Islet precursor cell (in vitro differentiated cells): ENCODE measurements at regions not wholly inside any gene's neighbourhood (a gene's known extent, or its start where the extent isn't known, plus 50 kb on each side); places are given as distances from the start of the nearest gene placed in this dataset.
"Not testable (repeated sequence)": the region's sequence is repeated elsewhere in the genome, so short reads cannot be mapped to it uniquely, and the experiment has no call there.

Experiments used
- DNase-seq: peaks from one replicate; pipeline ENCODE4 v3.0.0-alpha.2; 2018

DNA sequence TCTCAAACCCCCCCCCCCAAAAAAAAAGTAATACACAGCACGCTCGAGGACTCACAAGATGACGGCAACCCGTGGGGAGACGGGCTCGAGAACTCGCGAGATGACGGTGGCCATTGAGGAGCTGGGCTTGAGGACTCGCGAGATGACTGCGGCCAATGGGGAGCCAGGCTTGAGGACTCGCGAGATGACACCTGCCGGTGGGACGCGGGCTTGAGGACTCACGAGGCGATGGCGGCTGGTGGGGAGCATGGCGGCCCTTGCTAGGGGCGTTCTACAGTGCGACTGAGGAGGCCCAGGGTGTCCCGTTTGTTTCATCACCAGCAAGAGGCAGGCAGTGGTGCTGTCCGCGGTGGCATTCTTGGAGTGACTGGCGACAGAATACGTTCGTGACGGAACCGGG lies 172.4 kb upstream of the MAGEB16 start:
- no peak for DNase-seq

- DNase-seq = no peak
These were observed 172.0 kb upstream of the MAGEB16 start for GRCh38 chrX:35626124-35626523.

- DNase-seq = not testable (repeated sequence)
These were observed 162.2 kb upstream of the MAGEB16 start for GRCh38 chrX:35635971-35636370.

GRCh38 chrX:35664833-35665232 lies 133.3 kb upstream of the MAGEB16 start:
- DNase-seq = no peak

GRCh38 chrX:35665311-35665710 lies 132.8 kb upstream of the MAGEB16 start:
- DNase-seq = no peak

DNA sequence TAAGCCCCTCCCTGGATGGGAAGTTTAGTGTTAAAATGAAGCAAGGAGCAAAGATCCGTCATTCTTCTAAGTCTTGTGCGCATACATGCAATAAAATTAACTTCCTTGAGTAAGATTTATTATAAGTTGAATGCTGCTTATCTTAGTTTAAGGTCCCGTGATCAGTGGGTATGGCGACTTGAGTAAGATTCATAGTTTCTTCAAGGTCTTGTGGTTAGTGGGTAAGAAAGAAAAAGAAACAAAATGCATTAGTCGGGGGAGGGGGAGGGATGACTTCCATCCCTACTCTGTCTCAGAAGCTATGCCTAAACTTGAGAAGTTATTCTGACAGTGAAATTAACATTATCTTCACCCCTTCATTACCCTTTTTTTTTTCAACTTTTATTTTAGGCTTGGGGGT lies 127.3 kb upstream of the MAGEB16 start:
- DNase-seq = no peak

DNA sequence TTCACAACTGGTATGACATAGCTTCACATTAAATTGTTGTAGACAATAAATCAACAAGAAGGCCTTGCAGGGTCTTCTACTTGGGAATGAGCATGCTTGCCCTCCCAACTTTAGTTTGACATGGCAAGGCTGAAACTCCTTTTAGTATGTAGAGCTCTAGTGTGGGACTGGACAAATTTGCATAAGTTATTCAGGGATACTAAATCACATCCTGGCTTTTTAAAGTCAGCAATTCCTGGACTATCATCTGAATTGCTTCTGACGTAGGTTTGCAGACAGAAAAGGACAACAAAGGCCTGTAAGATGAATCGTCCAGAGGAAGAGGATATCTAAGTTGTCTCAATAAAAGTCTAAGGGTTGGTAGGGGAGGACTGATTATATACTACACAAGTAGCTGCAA lies 123.0 kb upstream of the MAGEB16 start:
- DNase-seq = no peak

DNA sequence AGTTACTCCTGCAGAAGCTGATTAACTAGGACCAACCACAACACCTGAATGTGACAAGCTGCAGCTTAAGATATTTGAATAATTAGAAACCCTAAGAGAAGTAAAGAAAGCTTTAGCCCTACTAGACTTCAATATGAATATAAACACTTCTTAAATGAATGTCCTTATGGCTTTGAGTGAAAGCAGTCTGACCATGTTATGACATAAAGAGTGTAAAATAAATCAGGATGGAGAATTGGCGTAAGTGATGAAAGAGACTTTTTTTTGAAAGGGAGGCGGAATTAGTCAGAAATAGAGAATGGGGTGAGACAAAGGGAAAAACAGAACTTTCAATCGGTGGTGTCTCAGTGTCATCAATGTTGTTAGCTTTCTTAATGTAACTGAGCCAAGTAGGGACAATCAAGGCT lies 117.2 kb upstream of the MAGEB16 start:
- no peak for DNase-seq

DNA sequence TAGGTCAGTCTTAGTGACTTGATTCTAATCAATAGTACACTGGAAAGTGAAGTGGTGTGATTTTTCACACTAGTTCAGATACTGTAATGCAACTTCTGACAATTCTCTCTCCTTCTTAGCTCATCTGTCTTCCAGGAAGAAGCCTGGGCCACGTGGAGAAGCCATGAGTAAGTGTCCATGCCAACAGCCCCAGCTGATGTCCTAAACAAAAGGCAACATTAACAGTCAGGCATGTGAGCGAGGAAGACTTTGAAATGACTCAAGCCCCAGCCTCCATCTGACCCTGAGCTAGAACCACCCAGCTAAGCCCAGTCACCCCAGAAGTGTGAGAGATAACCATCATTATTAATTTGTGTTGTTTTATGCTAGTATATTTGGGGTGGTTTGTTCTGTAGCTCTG lies 115.7 kb upstream of the MAGEB16 start:
- no peak for DNase-seq

DNA sequence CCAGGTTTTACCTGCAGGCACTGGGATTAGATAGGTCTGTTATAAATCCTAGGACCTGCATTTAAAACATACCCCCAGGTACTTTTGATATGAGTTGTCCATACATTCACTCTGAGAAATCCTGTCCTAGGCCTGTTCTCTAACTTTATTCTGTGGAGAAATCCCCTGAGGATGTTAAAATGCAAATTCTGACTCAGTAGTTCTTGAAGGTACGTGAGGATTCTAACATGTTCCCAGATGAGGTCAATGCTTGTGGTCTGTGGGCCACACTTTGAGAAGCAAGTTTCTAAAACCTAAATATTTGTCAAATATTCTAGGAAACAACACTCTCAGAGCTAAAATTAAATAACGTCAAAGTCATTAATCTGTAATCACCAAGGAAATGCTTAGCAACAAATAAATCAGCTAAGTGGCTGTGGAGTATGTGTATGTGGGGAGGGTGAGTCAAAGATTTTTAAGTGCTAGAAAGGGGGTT lies 101.3 kb upstream of the MAGEB16 start:
- no peak for DNase-seq

DNA sequence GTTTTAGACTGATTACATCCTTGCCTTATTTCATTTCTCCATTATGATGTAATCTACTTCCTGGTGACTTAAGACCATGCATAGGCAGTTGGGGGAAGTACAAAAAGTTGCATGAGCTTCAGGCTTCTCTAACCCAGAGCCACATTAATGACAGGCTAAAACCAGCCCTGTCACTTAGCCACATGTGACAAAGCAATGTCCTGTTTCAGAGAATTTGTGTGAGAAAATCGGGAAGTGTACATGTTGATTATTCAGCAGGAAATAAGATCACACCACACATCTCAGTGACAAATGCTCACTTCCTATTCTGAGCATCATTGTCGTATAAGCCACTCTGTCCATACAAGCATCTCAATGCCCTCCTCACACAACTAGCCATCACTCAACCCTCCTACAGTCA lies 98.5 kb upstream of the MAGEB16 start:
- no peak for DNase-seq

GRCh38 chrX:35700121-35700520 lies 98.0 kb upstream of the MAGEB16 start:
- DNase-seq = no peak

GRCh38 chrX:35711281-35711680 lies 86.9 kb upstream of the MAGEB16 start:
- DNase-seq = no peak

- no peak for DNase-seq
These were observed 76.0 kb upstream of the MAGEB16 start for GRCh38 chrX:35722128-35722527.

GRCh38 chrX:35726176-35726575 lies 72.0 kb upstream of the MAGEB16 start:
- no peak for DNase-seq

GRCh38 chrX:35728481-35728880 lies 69.7 kb upstream of the MAGEB16 start:
- peak; percentile 64 for DNase-seq

DNA sequence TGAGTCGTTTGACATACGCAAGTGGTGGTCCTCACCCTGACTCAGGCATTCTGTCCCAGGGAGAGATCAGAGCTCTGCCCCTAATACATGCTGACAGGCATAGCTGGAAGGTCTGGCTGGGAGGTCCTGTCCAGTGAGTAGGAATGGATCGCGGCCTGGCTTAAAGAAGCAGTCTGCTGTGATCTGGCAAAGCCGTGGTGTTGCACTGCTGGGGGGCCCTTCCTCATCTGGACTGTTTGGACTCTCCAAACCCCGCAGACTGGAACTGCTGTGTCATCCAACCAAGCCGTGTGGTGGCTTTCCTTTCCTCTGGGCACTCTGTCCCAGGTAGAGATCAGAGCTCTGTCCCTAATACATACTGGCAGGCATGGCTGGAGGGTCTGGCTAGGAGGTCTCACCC lies 64.3 kb upstream of the MAGEB16 start:
- DNase-seq = no peak

DNA sequence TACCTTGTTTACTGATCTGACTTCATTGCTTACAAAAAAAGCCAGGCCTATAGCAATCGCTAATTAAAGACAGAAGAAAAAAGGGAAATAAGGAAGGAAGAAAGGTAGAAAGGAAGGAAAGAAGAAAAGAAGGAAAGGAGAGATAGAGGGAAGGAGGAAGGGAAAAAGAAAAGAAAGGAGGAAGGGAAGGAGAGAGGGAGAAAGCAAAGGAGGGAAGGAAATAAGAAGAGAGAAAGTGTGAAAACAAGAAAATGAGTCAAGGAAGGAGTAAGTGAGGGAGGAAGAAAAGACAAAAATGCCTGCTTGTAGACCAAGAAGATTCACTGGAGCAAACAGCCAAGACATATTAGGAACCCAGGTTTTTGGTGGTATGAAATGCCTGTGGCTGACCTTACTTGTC lies 57.0 kb upstream of the MAGEB16 start:
- DNase-seq = no peak

- no peak for DNase-seq
These were observed 54.8 kb upstream of the MAGEB16 start for GRCh38 chrX:35743331-35743730.
